ENCODE measurements at regions not wholly inside any gene's neighbourhood (a gene's known extent, or its start where the extent isn't known, plus 50 kb on each side); places are given as distances from the start of the nearest gene placed in this dataset.

- no peak for DNase-seq (ENCODE audit: extremely low read depth, low read depth)
Measured at GRCh38 chr17:73874008-73874720, 229.9 kb upstream of the SDK2 start.

GRCh38 chr17:73875346-73875745, 231.1 kb upstream of the SDK2 start:
- DNase-seq (ENCODE audit: extremely low read depth, low read depth) = no peak
- no peak for TF ChIP-seq CTCF (IDR thresholded peaks at IDR 0.05; ENCODE audit: low read depth, low read length)

More at GRCh38 chr17:73874008-73874720, 229.9 kb upstream of the SDK2 start:
- no peak for TF ChIP-seq CTCF (IDR thresholded peaks at IDR 0.05; ENCODE audit: low read depth, low read length)

GRCh38 chr17:73877962-73878361, 233.7 kb upstream of the SDK2 start:
- TF ChIP-seq CTCF (IDR thresholded peaks at IDR 0.05; ENCODE audit: low read depth, low read length) = no peak

GRCh38 chr17:73878923-73879322, 234.7 kb upstream of the SDK2 start:
- TF ChIP-seq CTCF (IDR thresholded peaks at IDR 0.05; ENCODE audit: low read depth, low read length) = no peak
- no peak for DNase-seq (ENCODE audit: extremely low read depth, low read depth)

More at GRCh38 chr17:73877962-73878361, 233.7 kb upstream of the SDK2 start:
- DNase-seq (ENCODE audit: extremely low read depth, low read depth) = no peak

- DNase-seq (ENCODE audit: extremely low read depth, low read depth) = no peak
- TF ChIP-seq CTCF (IDR thresholded peaks at IDR 0.05; ENCODE audit: low read depth, low read length) = no peak
Measured at GRCh38 chr17:73879987-73880386, 235.7 kb upstream of the SDK2 start.

GRCh38 chr17:73882590-73882989, 238.3 kb upstream of the SDK2 start:
- DNase-seq (ENCODE audit: extremely low read depth, low read depth) = no peak
- TF ChIP-seq CTCF (IDR thresholded peaks at IDR 0.05; ENCODE audit: low read depth, low read length) = no peak

GRCh38 chr17:73883175-73883574, 238.9 kb upstream of the SDK2 start:
- no peak for TF ChIP-seq CTCF (IDR thresholded peaks at IDR 0.05; ENCODE audit: low read depth, low read length)
- DNase-seq (ENCODE audit: extremely low read depth, low read depth) = no peak
